ENCODE measurements at regions not wholly inside any gene's neighbourhood (a gene's known extent, or its start where the extent isn't known, plus 50 kb on each side); places are given as distances from the start of the nearest gene placed in this dataset.
A peak's percentile ranks its signal among the peaks of the same experiment; 100 is the strongest.
"Not testable (repeated sequence)": the region's sequence is repeated elsewhere in the genome, so short reads cannot be mapped to it uniquely, and the experiment has no call there.

DNA sequence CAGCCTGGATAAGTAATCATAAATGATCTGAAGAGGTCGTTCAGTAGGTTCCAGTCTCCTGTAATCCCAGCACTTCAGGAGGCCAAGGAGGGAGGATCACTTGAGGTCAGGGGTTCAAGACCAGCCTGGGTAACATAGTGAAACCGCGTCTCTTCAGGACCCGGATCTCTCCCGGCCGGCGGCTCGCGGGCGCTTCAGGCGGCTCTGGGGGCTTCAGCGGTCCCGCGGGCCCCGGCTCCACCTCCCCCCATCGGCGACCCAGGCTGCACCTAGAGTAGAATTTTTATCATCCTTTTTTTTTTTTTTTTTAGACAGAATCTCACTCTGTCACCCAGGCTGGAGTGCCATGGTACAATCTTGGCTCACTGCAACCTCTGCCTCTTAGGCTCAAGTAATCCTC, 95.9 kb downstream of the ABCC12 start (continued):
- TF ChIP-seq, protein P1, sequence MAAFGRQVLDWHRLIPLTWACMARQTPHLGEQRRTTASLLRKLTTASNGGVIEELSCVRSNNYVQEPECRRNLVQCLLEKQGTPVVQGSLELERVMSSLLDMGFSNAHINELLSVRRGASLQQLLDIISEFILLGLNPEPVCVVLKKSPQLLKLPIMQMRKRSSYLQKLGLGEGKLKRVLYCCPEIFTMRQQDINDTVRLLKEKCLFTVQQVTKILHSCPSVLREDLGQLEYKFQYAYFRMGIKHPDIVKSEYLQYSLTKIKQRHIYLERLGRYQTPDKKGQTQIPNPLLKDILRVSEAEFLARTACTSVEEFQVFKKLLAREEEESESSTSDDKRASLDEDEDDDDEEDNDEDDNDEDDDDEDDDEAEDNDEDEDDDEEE (CRISPR knock-in tag; IDR thresholded peaks at IDR 0.05), result no peak
- no peak for TF ChIP-seq ZNF703 (CRISPR knock-in tag; IDR thresholded peaks at IDR 0.05; ENCODE audit: borderline replicate concordance)
- no peak for TF ChIP-seq ZNF589 (CRISPR knock-in tag; conservative IDR thresholded peaks at IDR 0.05)
- TF ChIP-seq, protein P2, sequence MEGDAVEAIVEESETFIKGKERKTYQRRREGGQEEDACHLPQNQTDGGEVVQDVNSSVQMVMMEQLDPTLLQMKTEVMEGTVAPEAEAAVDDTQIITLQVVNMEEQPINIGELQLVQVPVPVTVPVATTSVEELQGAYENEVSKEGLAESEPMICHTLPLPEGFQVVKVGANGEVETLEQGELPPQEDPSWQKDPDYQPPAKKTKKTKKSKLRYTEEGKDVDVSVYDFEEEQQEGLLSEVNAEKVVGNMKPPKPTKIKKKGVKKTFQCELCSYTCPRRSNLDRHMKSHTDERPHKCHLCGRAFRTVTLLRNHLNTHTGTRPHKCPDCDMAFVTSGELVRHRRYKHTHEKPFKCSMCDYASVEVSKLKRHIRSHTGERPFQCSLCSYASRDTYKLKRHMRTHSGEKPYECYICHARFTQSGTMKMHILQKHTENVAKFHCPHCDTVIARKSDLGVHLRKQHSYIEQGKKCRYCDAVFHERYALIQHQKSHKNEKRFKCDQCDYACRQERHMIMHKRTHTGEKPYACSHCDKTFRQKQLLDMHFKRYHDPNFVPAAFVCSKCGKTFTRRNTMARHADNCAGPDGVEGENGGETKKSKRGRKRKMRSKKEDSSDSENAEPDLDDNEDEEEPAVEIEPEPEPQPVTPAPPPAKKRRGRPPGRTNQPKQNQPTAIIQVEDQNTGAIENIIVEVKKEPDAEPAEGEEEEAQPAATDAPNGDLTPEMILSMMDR (CRISPR knock-in tag; IDR thresholded peaks at IDR 0.05), result no peak
- no peak for TF ChIP-seq POLR2AphosphoS5 (IDR thresholded peaks at IDR 0.05; ENCODE audit: low read depth, low read length)
- TF ChIP-seq KAT7 (CRISPR knock-in tag; IDR thresholded peaks at IDR 0.05; ENCODE audit: borderline replicate concordance), result no peak

DNA sequence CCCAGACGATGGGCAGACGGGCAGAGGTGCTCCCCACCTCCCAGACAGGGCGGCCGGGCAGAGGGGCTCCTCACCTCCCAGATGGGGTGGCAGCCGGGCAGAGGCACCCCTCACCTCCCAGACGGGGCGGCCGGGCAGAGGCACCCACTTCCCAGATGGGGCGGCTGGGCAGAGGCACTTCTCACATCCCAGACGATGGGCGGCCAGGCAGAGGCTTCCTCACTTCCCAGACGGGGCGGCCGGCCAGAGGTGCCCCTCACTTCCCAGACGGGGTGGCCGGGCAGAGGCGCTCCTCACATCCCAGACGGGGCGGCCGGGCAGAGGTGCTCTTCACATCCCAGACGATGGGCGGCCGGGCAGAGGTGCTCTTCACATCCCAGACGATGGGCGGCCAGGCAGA, 96.6 kb downstream of the ABCC12 start:
- POLR2A ChIA-PET; H3K79me2 ChIP-seq (ENCODE audit: insufficient read depth, low read length); H3K4me2 ChIP-seq (ENCODE audit: low read depth, low read length); H3K9me3 ChIP-seq (ENCODE audit: low read length); ATAC-seq; H3K36me3 ChIP-seq (replicated peaks in 1 of 2; ENCODE audit: control insufficient read depth in 1 of 2, insufficient read depth in 2 of 2, low read length in 2 of 2); H3K27ac ChIP-seq (ENCODE audit: extremely low read length, insufficient read depth, low read length); CTCF ChIA-PET (ENCODE audit: low intra/inter-chr PET ratio, low total read pairs); H3K4me3 ChIP-seq (replicated peaks in 1 of 3; ENCODE audit: insufficient read depth in 1 of 3, low read depth in 2 of 3, low read length in 3 of 3); H4K20me1 ChIP-seq (ENCODE audit: insufficient read depth, low read length); H3K9ac ChIP-seq (ENCODE audit: insufficient read depth, low read depth, low read length); FAIRE-seq; H3K4me1 ChIP-seq (ENCODE audit: insufficient read depth, low read length); BruUV-seq (replicated peaks); DNase-seq (ENCODE audit: low spot score); H2AFZ ChIP-seq (ENCODE audit: low read length): not testable (repeated sequence)
- WGBS (ENCODE audit: low lambda C conversion rate), result 63% methylated on average over 10 of the region's 25 CpGs
- H3K27me3 ChIP-seq (ENCODE audit: control insufficient read depth in 1 of 2, insufficient read depth in 2 of 2, low read length in 2 of 2), result peaks cover 1 to 20% of the 10 kb centered on the region in 2 experiments; a peak in 3 of 5 replicates
- in situ Hi-C loops (cut with HindIII; ENCODE audit: extremely low pct_ligation_motif_present, low pct_unique_long_range_greater_than_20kb) (loop anchor here (10.0 kb wide), 1 partner anchor 914 kb away; the partner anchor contains the start of gene NETO2), intact Hi-C loops (cut with micrococcal nuclease; ENCODE audit: unreplicated experiment) (loop anchor here (5.0 kb wide), 1 partner anchor 802 kb away; no protein-coding TSS in a partner anchor)
- 0 out of 2 replicates have a peak, but pooled peaks have one; percentile 34 for TF ChIP-seq HNRNPL (IDR thresholded peaks at IDR 0.05; ENCODE audit: low read depth, low read length)
